ENCODE measurements at regions not wholly inside any gene's neighbourhood (a gene's known extent, or its start where the extent isn't known, plus 50 kb on each side); places are given as distances from the start of the nearest gene placed in this dataset.

DNA sequence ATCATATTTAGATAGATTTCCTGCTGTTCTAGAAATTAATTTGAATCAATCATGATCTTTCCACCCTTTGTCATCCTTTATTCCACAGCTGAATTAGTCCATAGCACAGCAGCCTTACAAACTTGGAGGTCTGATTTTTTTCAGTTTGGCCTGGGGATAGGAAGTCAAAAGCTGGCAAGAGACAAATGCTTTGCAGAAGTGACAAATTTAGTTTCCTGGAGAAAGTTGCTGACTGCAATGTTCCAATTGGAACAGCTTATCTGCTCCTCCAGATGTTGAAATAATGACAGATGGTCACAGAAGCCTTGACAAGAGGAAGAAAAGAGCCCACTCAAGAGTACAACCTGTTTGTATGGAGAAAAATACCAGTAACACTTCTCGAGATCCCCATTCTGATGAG, 1276.1 kb upstream of the CDH8 start:
- TF ChIP-seq POLR2AphosphoS5 (IDR thresholded peaks at IDR 0.05; ENCODE audit: borderline replicate concordance, low read depth, low read length) = no peak
- TF ChIP-seq EZH2 (IDR thresholded peaks at IDR 0.05) = no peak
- no peak for TF ChIP-seq FOXP2 (optimal IDR thresholded peaks at IDR 0.05; ENCODE audit: control extremely low read depth, extremely low read length, insufficient read depth)

Measured in SK-N-MC (cell line).